Endometrial microvascular endothelial cells (primary cell): ENCODE measurements at regions not wholly inside any gene's neighbourhood (a gene's known extent, or its start where the extent isn't known, plus 50 kb on each side); places are given as distances from the start of the nearest gene placed in this dataset.

ENCODE experiments used
- in situ Hi-C: cut with HindIII; loops from 2 replicates; pipeline ENCODE4 v1.10.0; 2017; ENCODE audit warnings: low sequenced_read_pairs, low pct_unique_long_range_greater_than_20kb; ENCODE audit errors: inconsistent ontology term

- in situ Hi-C loops: no loop called here
Observed at GRCh38 chr2:239570971-239571520, 170.2 kb upstream of the HDAC4 start.

- in situ Hi-C loops: no loop called here
Observed at GRCh38 chr2:239570216-239570925, 169.6 kb upstream of the HDAC4 start.

GRCh38 chr2:239569401-239570090 is 168.7 kb upstream of the HDAC4 start:
- in situ Hi-C loops: no loop called here

- in situ Hi-C loops: no loop called here
Observed at GRCh38 chr2:239568601-239569000, 167.8 kb upstream of the HDAC4 start.

GRCh38 chr2:239567786-239568185 is 167.0 kb upstream of the HDAC4 start:
- in situ Hi-C loops: no loop called here

GRCh38 chr2:239566995-239567568 is 166.3 kb upstream of the HDAC4 start:
- in situ Hi-C loops: no loop called here

GRCh38 chr2:239566162-239566994 is 165.6 kb upstream of the HDAC4 start:
- in situ Hi-C loops: no loop called here

- in situ Hi-C loops: no loop called here
Observed at GRCh38 chr2:239564587-239564986, 163.8 kb upstream of the HDAC4 start.

- in situ Hi-C loops: no loop called here
Observed at GRCh38 chr2:239563561-239563960, 162.7 kb upstream of the HDAC4 start.

GRCh38 chr2:239561446-239562001 is 160.7 kb upstream of the HDAC4 start:
- in situ Hi-C loops: no loop called here

- in situ Hi-C loops: no loop called here
Observed at GRCh38 chr2:239559417-239560261, 158.8 kb upstream of the HDAC4 start.

GRCh38 chr2:239558661-239559060 is 157.8 kb upstream of the HDAC4 start:
- in situ Hi-C loops: no loop called here

GRCh38 chr2:239557516-239557915 is 156.7 kb upstream of the HDAC4 start:
- in situ Hi-C loops: no loop called here

- in situ Hi-C loops: no loop called here
Observed at GRCh38 chr2:239555571-239555905, 154.7 kb upstream of the HDAC4 start.

GRCh38 chr2:239554766-239555570 is 154.1 kb upstream of the HDAC4 start:
- in situ Hi-C loops: no loop called here

- in situ Hi-C loops: no loop called here
Observed at GRCh38 chr2:239553376-239554000, 152.7 kb upstream of the HDAC4 start.
